ENCODE measurements at regions not wholly inside any gene's neighbourhood (a gene's known extent, or its start where the extent isn't known, plus 50 kb on each side); places are given as distances from the start of the nearest gene placed in this dataset.

- no peak for DNase-seq
- Mint-ChIP-seq H3K4me1 (ENCODE audit: low read depth, unreplicated experiment) (no peaks in the 10 kb centered on the region), H3K4me3 (ENCODE audit: unreplicated experiment) (no peak overlapping the region), H3K27me3 (ENCODE audit: unreplicated experiment) (no peaks in the 10 kb centered on the region), H3K9me3 (ENCODE audit: unreplicated experiment) (no peaks in the 10 kb centered on the region), H3K36me3 (ENCODE audit: unreplicated experiment) (no peaks in the 10 kb centered on the region), H3K27ac (ENCODE audit: unreplicated experiment) (no peak overlapping the region)
- TF ChIP-seq CTCF (IDR thresholded peaks at IDR 0.05; ENCODE audit: partially characterized antibody, unreplicated experiment) = no peak
These were observed 791.1 kb downstream of the MAFB start for GRCh38 chr20:39897781-39898466.

- H3K27ac Mint-ChIP-seq (ENCODE audit: unreplicated experiment) = no peak overlapping the region
- no peaks in the 10 kb centered on the region for H3K9me3 Mint-ChIP-seq (ENCODE audit: unreplicated experiment)
- H3K36me3 Mint-ChIP-seq (ENCODE audit: unreplicated experiment) = no peaks in the 10 kb centered on the region
- no peaks in the 10 kb centered on the region for H3K27me3 Mint-ChIP-seq (ENCODE audit: unreplicated experiment)
- H3K4me1 Mint-ChIP-seq (ENCODE audit: low read depth, unreplicated experiment) = no peaks in the 10 kb centered on the region
- H3K4me3 Mint-ChIP-seq (ENCODE audit: unreplicated experiment) = no peak overlapping the region
- no peak for TF ChIP-seq CTCF (IDR thresholded peaks at IDR 0.05; ENCODE audit: partially characterized antibody, unreplicated experiment)
- no peak for DNase-seq
These were observed 792.0 kb downstream of the MAFB start for GRCh38 chr20:39897058-39897457.

- H3K4me3 Mint-ChIP-seq (ENCODE audit: unreplicated experiment) = no peak overlapping the region
- H3K4me1 Mint-ChIP-seq (ENCODE audit: low read depth, unreplicated experiment) = no peaks in the 10 kb centered on the region
- no peak for DNase-seq
- no peaks in the 10 kb centered on the region for H3K9me3 Mint-ChIP-seq (ENCODE audit: unreplicated experiment)
- no peak for TF ChIP-seq CTCF (IDR thresholded peaks at IDR 0.05; ENCODE audit: partially characterized antibody, unreplicated experiment)
- no peak overlapping the region for H3K27ac Mint-ChIP-seq (ENCODE audit: unreplicated experiment)
- H3K36me3 Mint-ChIP-seq (ENCODE audit: unreplicated experiment) = no peaks in the 10 kb centered on the region
- no peaks in the 10 kb centered on the region for H3K27me3 Mint-ChIP-seq (ENCODE audit: unreplicated experiment)
These were observed 795.0 kb downstream of the MAFB start for GRCh38 chr20:39894067-39894466.

- TF ChIP-seq CTCF (IDR thresholded peaks at IDR 0.05; ENCODE audit: partially characterized antibody, unreplicated experiment) = no peak
- Mint-ChIP-seq H3K27ac (ENCODE audit: unreplicated experiment) (no peak overlapping the region), H3K27me3 (ENCODE audit: unreplicated experiment) (no peaks in the 10 kb centered on the region), H3K4me1 (ENCODE audit: low read depth, unreplicated experiment) (no peaks in the 10 kb centered on the region), H3K9me3 (ENCODE audit: unreplicated experiment) (no peaks in the 10 kb centered on the region), H3K4me3 (ENCODE audit: unreplicated experiment) (no peak overlapping the region), H3K36me3 (ENCODE audit: unreplicated experiment) (no peaks in the 10 kb centered on the region)
- DNase-seq = no peak
These were observed 795.9 kb downstream of the MAFB start for GRCh38 chr20:39893003-39893685.

- Mint-ChIP-seq H3K27me3 (ENCODE audit: unreplicated experiment) (no peaks in the 10 kb centered on the region), H3K27ac (ENCODE audit: unreplicated experiment) (no peak overlapping the region), H3K4me3 (ENCODE audit: unreplicated experiment) (no peak overlapping the region), H3K9me3 (ENCODE audit: unreplicated experiment) (no peaks in the 10 kb centered on the region), H3K36me3 (ENCODE audit: unreplicated experiment) (no peaks in the 10 kb centered on the region), H3K4me1 (ENCODE audit: low read depth, unreplicated experiment) (no peaks in the 10 kb centered on the region)
- TF ChIP-seq CTCF (IDR thresholded peaks at IDR 0.05; ENCODE audit: partially characterized antibody, unreplicated experiment) = no peak
- DNase-seq = no peak
These were observed 798.3 kb downstream of the MAFB start for GRCh38 chr20:39890697-39891096.

Data from glutamatergic neuron (in vitro differentiated cells).